ENCODE measurements at regions not wholly inside any gene's neighbourhood (a gene's known extent, or its start where the extent isn't known, plus 50 kb on each side); places are given as distances from the start of the nearest gene placed in this dataset.

- no peak for ATAC-seq
- no peak for TF ChIP-seq PATZ1 (CRISPR knock-in tag; IDR thresholded peaks at IDR 0.05; ENCODE audit: borderline replicate concordance)
- TF ChIP-seq CSDC2 (CRISPR knock-in tag; IDR thresholded peaks at IDR 0.05), result no peak
- no peak for TF ChIP-seq ARNTL (CRISPR knock-in tag; IDR thresholded peaks at IDR 0.05; ENCODE audit: borderline replicate concordance, low read depth)
- no peak for TF ChIP-seq CREB5 (CRISPR knock-in tag; IDR thresholded peaks at IDR 0.05; ENCODE audit: low read depth)
- TF ChIP-seq PPARA (CRISPR knock-in tag; IDR thresholded peaks at IDR 0.05; ENCODE audit: borderline replicate concordance), result no peak
- no peak for TF ChIP-seq BACH2 (CRISPR knock-in tag; IDR thresholded peaks at IDR 0.05; ENCODE audit: borderline replicate concordance)
- no peak for TF ChIP-seq SNAI2 (CRISPR knock-in tag; IDR thresholded peaks at IDR 0.05)
- no peak for TF ChIP-seq TSHZ2 (CRISPR knock-in tag; IDR thresholded peaks at IDR 0.05)
- TF ChIP-seq CSRNP3 (CRISPR knock-in tag; IDR thresholded peaks at IDR 0.05), result no peak
- TF ChIP-seq ZFP30 (CRISPR knock-in tag; IDR thresholded peaks at IDR 0.05), result no peak
- TF ChIP-seq POU6F1 (CRISPR knock-in tag; IDR thresholded peaks at IDR 0.05; ENCODE audit: borderline replicate concordance, low read depth), result no peak
- TF ChIP-seq ZFP3 (CRISPR knock-in tag; IDR thresholded peaks at IDR 0.05), result no peak
- no peak for TF ChIP-seq ZNF8 (CRISPR knock-in tag; IDR thresholded peaks at IDR 0.05)
- no peak for TF ChIP-seq ZC3H10 (CRISPR knock-in tag; IDR thresholded peaks at IDR 0.05)
- no peak for TF ChIP-seq OSR1 (CRISPR knock-in tag; IDR thresholded peaks at IDR 0.05)
- TF ChIP-seq ZNF70 (CRISPR knock-in tag; IDR thresholded peaks at IDR 0.05), result no peak
- TF ChIP-seq RARB (CRISPR knock-in tag; IDR thresholded peaks at IDR 0.05), result no peak
- TF ChIP-seq TOX (CRISPR knock-in tag; IDR thresholded peaks at IDR 0.05; ENCODE audit: borderline replicate concordance), result no peak
- TF ChIP-seq GLIS3 (CRISPR knock-in tag; IDR thresholded peaks at IDR 0.05), result no peak
- TF ChIP-seq ISL1 (CRISPR knock-in tag; IDR thresholded peaks at IDR 0.05), result no peak
These were observed 91.0 kb upstream of the ATP1B1 start for GRCh38 chr1:169015464-169015863.

GRCh38 chr1:169018751-169019150 is 87.7 kb upstream of the ATP1B1 start:
- no peak for ATAC-seq
- TF ChIP-seq CSDC2 (CRISPR knock-in tag; IDR thresholded peaks at IDR 0.05) (no peak), ZFP30 (CRISPR knock-in tag; IDR thresholded peaks at IDR 0.05) (no peak), OSR1 (CRISPR knock-in tag; IDR thresholded peaks at IDR 0.05) (no peak), ZNF565 (CRISPR knock-in tag; conservative IDR thresholded peaks at IDR 0.05; ENCODE audit: low read depth) (no peak), ZFP3 (CRISPR knock-in tag; IDR thresholded peaks at IDR 0.05) (no peak), PATZ1 (CRISPR knock-in tag; IDR thresholded peaks at IDR 0.05; ENCODE audit: borderline replicate concordance) (no peak), ARNTL (CRISPR knock-in tag; IDR thresholded peaks at IDR 0.05; ENCODE audit: borderline replicate concordance, low read depth) (no peak), BACH2 (CRISPR knock-in tag; IDR thresholded peaks at IDR 0.05; ENCODE audit: borderline replicate concordance) (no peak), CSRNP3 (CRISPR knock-in tag; IDR thresholded peaks at IDR 0.05) (no peak), TSHZ2 (CRISPR knock-in tag; IDR thresholded peaks at IDR 0.05) (no peak), CREB5 (CRISPR knock-in tag; IDR thresholded peaks at IDR 0.05; ENCODE audit: low read depth) (no peak), ZNF70 (CRISPR knock-in tag; IDR thresholded peaks at IDR 0.05) (no peak), ESRRG (CRISPR knock-in tag; IDR thresholded peaks at IDR 0.05) (no peak), PPARA (CRISPR knock-in tag; IDR thresholded peaks at IDR 0.05; ENCODE audit: borderline replicate concordance) (no peak)
